Neutrophil (primary cell): ENCODE measurements at regions not wholly inside any gene's neighbourhood (a gene's known extent, or its start where the extent isn't known, plus 50 kb on each side); places are given as distances from the start of the nearest gene placed in this dataset.
"Not testable (repeated sequence)": the region's sequence is repeated elsewhere in the genome, so short reads cannot be mapped to it uniquely, and the experiment has no call there.

Experiments used
- H3K27ac ChIP-seq: fragments of 200-600 bp; sonication (generic); 2 replicates; pipeline ENCODE4 v1.5.1; 2016; ENCODE audit warnings: mild to moderate bottlenecking, moderate library complexity
- H3K27me3 ChIP-seq: fragments of 200-600 bp; sonication (generic); 2 replicates; pipeline ENCODE4 v1.6.0; 2016; ENCODE audit warnings: mild to moderate bottlenecking
- H3K36me3 ChIP-seq: fragments of 200-600 bp; sonication (generic); 2 replicates; pipeline ENCODE4 v1.5.1; 2017
- H3K4me1 ChIP-seq, 2 experiments: fragments of 200-600 bp in 1 of 2; sonication (generic) in 1 of 2; 1 replicate in 1 of 2; 2 replicates in 1 of 2; pipeline versions ENCODE4 v1.5.1 to v1.6.1; 2013 to 2016; ENCODE audit warnings: low read depth in 1 of 2, low read length in 1 of 2, mild to moderate bottlenecking in 1 of 2, moderate library complexity in 1 of 2; ENCODE audit not compliant: control insufficient read depth in 1 of 2, insufficient read depth in 1 of 2
- H3K4me3 ChIP-seq, 2 experiments: fragments of 200-600 bp in 1 of 2; sonication (generic) in 1 of 2; 1 replicate in 1 of 2; 2 replicates in 1 of 2; pipeline ENCODE4 v1.5.1; 2013 to 2016; ENCODE audit warnings: low read depth in 1 of 2, low read length in 1 of 2, mild to moderate bottlenecking in 1 of 2, moderate library complexity in 1 of 2
- H3K9me3 ChIP-seq: fragments of 200-600 bp; sonication (generic); 2 replicates; pipeline ENCODE4 v1.5.1; 2016
- CTCF ChIP-seq: fragments of 200-600 bp; sonication (generic); IDR thresholded peaks from 2 replicates; pipeline ENCODE4 v1.5.1; 2016; ENCODE audit warnings: antibody characterized with exemption

GRCh38 chr14:106807493-106807892 lies 1281.1 kb downstream of the TMEM121 start:
- no peak for TF ChIP-seq CTCF
- no peaks in the 10 kb centered on the region for H3K36me3 ChIP-seq
- peaks cover 21% of the 10 kb centered on the region for H3K27me3 ChIP-seq
- H3K27ac ChIP-seq, result no peak overlapping the region
- no peaks in the 10 kb centered on the region for H3K4me1 ChIP-seq
- H3K9me3 ChIP-seq, result no peaks in the 10 kb centered on the region
- H3K4me3 ChIP-seq, result no peak overlapping the region

GRCh38 chr14:106808458-106808857 lies 1282.1 kb downstream of the TMEM121 start:
- no peak overlapping the region for H3K27ac ChIP-seq
- no peaks in the 10 kb centered on the region for H3K36me3 ChIP-seq
- no peaks in the 10 kb centered on the region for H3K4me1 ChIP-seq
- no peak overlapping the region for H3K4me3 ChIP-seq
- H3K27me3 ChIP-seq, result peaks cover 11% of the 10 kb centered on the region
- TF ChIP-seq CTCF, result no peak
- no peaks in the 10 kb centered on the region for H3K9me3 ChIP-seq

GRCh38 chr14:106808907-106809306 lies 1282.5 kb downstream of the TMEM121 start:
- Histone ChIP-seq H3K9me3 (no peaks in the 10 kb centered on the region), H3K4me3 (no peak overlapping the region), H3K36me3 (no peaks in the 10 kb centered on the region), H3K27me3 (peaks cover 7% of the 10 kb centered on the region), H3K27ac (no peak overlapping the region), H3K4me1 (no peaks in the 10 kb centered on the region)
- TF ChIP-seq CTCF, result no peak

- Histone ChIP-seq H3K4me1 (no peaks in the 10 kb centered on the region), H3K4me3 (no peak overlapping the region), H3K36me3 (no peaks in the 10 kb centered on the region), H3K27me3 (no peaks in the 10 kb centered on the region), H3K9me3 (no peaks in the 10 kb centered on the region), H3K27ac (no peak overlapping the region)
- TF ChIP-seq CTCF, result no peak
Measured at GRCh38 chr14:106809615-106810014, 1283.2 kb downstream of the TMEM121 start.

GRCh38 chr14:106810168-106810567 lies 1283.8 kb downstream of the TMEM121 start:
- not testable (repeated sequence) for H3K27ac ChIP-seq, H3K4me3 ChIP-seq, H3K36me3 ChIP-seq, H3K4me1 ChIP-seq, H3K9me3 ChIP-seq, H3K27me3 ChIP-seq

GRCh38 chr14:106811162-106811561 lies 1284.8 kb downstream of the TMEM121 start:
- Histone ChIP-seq H3K4me1 (no peaks in the 10 kb centered on the region), H3K36me3 (no peaks in the 10 kb centered on the region), H3K27me3 (no peaks in the 10 kb centered on the region), H3K9me3 (no peaks in the 10 kb centered on the region), H3K27ac (no peak overlapping the region), H3K4me3 (no peak overlapping the region)
- no peak for TF ChIP-seq CTCF
